Progenitor cell of endocrine pancreas (in vitro differentiated cells): ENCODE measurements at regions not wholly inside any gene's neighbourhood (a gene's known extent, or its start where the extent isn't known, plus 50 kb on each side); places are given as distances from the start of the nearest gene placed in this dataset.

Experiments used
- DNase-seq: peaks from one replicate; pipeline ENCODE4 v3.0.0; 2021; ENCODE audit warnings: low spot score; ENCODE audit not compliant: unreplicated experiment
- H3K27ac Mint-ChIP-seq: 2 replicates; pipeline ENCODE4 v1.8.0; 2021; ENCODE audit warnings: mild to moderate bottlenecking, moderate library complexity, mixed read lengths
- H3K27me3 Mint-ChIP-seq: 2 replicates; pipeline ENCODE4 v1.8.0; 2021; ENCODE audit warnings: mixed read lengths
- H3K36me3 Mint-ChIP-seq: 2 replicates; pipeline ENCODE4 v1.8.0; 2022; ENCODE audit warnings: mixed read lengths; ENCODE audit not compliant: insufficient read depth
- H3K4me1 Mint-ChIP-seq: 2 replicates; pipeline ENCODE4 v1.8.0; 2021; ENCODE audit warnings: low read depth, mixed read lengths
- H3K4me3 Mint-ChIP-seq: 2 replicates; pipeline ENCODE4 v1.8.0; 2021; ENCODE audit warnings: low read depth, mild to moderate bottlenecking, moderate library complexity, mixed read lengths
- H3K9me3 Mint-ChIP-seq: 2 replicates; pipeline ENCODE4 v1.8.0; 2021; ENCODE audit warnings: low read depth, mixed read lengths
- CTCF ChIP-seq: fragments of 200-600 bp; sonication (generic); IDR thresholded peaks from one replicate; pipeline ENCODE4 v1.5.0; 2021; ENCODE audit warnings: antibody characterized with exemption, mild to moderate bottlenecking; ENCODE audit not compliant: unreplicated experiment

GRCh38 chrX:116339407-116339806 is 97.0 kb upstream of the SLC6A14 start:
- H3K9me3 Mint-ChIP-seq: peaks cover 21% of the 10 kb centered on the region
- no peak for TF ChIP-seq CTCF
- DNase-seq: no peak
- no peak overlapping the region for H3K4me3 Mint-ChIP-seq
- peaks cover 8% of the 10 kb centered on the region for H3K4me1 Mint-ChIP-seq
- no peak overlapping the region for H3K27ac Mint-ChIP-seq
- no peaks in the 10 kb centered on the region for H3K36me3 Mint-ChIP-seq
- no peaks in the 10 kb centered on the region for H3K27me3 Mint-ChIP-seq

- no peak for TF ChIP-seq CTCF
- H3K27ac Mint-ChIP-seq: no peak overlapping the region
- H3K9me3 Mint-ChIP-seq: peaks cover 8% of the 10 kb centered on the region
- H3K36me3 Mint-ChIP-seq: no peaks in the 10 kb centered on the region
- H3K4me3 Mint-ChIP-seq: no peak overlapping the region
- no peak for DNase-seq
- H3K4me1 Mint-ChIP-seq: peaks cover 8% of the 10 kb centered on the region
- H3K27me3 Mint-ChIP-seq: no peaks in the 10 kb centered on the region
Measured at GRCh38 chrX:116342903-116343302, 93.5 kb upstream of the SLC6A14 start.

GRCh38 chrX:116345958-116346357 is 90.4 kb upstream of the SLC6A14 start:
- peaks cover 8% of the 10 kb centered on the region for H3K4me1 Mint-ChIP-seq
- DNase-seq: no peak
- H3K27ac Mint-ChIP-seq: no peak overlapping the region
- H3K27me3 Mint-ChIP-seq: no peaks in the 10 kb centered on the region
- H3K9me3 Mint-ChIP-seq: no peaks in the 10 kb centered on the region
- H3K4me3 Mint-ChIP-seq: no peak overlapping the region
- TF ChIP-seq CTCF: no peak
- H3K36me3 Mint-ChIP-seq: no peaks in the 10 kb centered on the region

- Mint-ChIP-seq H3K27ac (no peak overlapping the region), H3K4me1 (peaks cover 12% of the 10 kb centered on the region), H3K4me3 (no peak overlapping the region), H3K36me3 (no peaks in the 10 kb centered on the region), H3K9me3 (no peaks in the 10 kb centered on the region), H3K27me3 (no peaks in the 10 kb centered on the region)
- no peak for DNase-seq
- TF ChIP-seq CTCF: no peak
Measured at GRCh38 chrX:116357329-116357728, 79.1 kb upstream of the SLC6A14 start.

- Mint-ChIP-seq H3K4me3 (no peak overlapping the region), H3K4me1 (peaks cover 8% of the 10 kb centered on the region), H3K27ac (no peak overlapping the region), H3K27me3 (no peaks in the 10 kb centered on the region), H3K9me3 (no peaks in the 10 kb centered on the region), H3K36me3 (no peaks in the 10 kb centered on the region)
- TF ChIP-seq CTCF: no peak
- DNase-seq: no peak
Measured at GRCh38 chrX:116378961-116379360, 57.4 kb upstream of the SLC6A14 start.
